A673 (cell line): ENCODE measurements at regions not wholly inside any gene's neighbourhood (a gene's known extent, or its start where the extent isn't known, plus 50 kb on each side); places are given as distances from the start of the nearest gene placed in this dataset.

ENCODE experiments used
- BruUV-seq: library from RNA; stranded (reverse); fragments of 400-500 nt; replicated peaks from 2 replicates; lab custom pipeline; 2021; lab: Mats Ljungman, UMichigan
- CTCF ChIA-PET: fragments of 300-600 bp; sonication (Branson Sonifier 250); formaldehyde crosslinking; loops from one replicate; lab custom pipeline; 2022; ENCODE audit warnings: antibody characterized with exemption; lab: Charles Lee
- POLR2A ChIA-PET: fragments of 300-600 bp; sonication (Branson Sonifier 250); formaldehyde crosslinking; loops from one replicate; lab custom pipeline; 2022; ENCODE audit warnings: antibody characterized with exemption; ENCODE audit not compliant: low non-redundant PET; lab: Charles Lee
- DNase-seq: peaks from one replicate; pipeline ENCODE4 v3.0.0-alpha.2; 2015; ENCODE audit warnings: low spot score
- H3K27ac ChIP-seq: fragments of 200-600 bp; sonication (generic); 2 replicates; pipeline ENCODE4 v1.5.1; 2016; ENCODE audit warnings: mixed run types, low read depth, mild to moderate bottlenecking, mixed read lengths, antibody characterized with exemption, low read length; ENCODE audit not compliant: poor library complexity, severe bottlenecking
- H3K27me3 ChIP-seq: fragments of 200-600 bp; sonication (generic); replicated peaks from 2 replicates; pipeline ENCODE4 v1.6.1; 2017; ENCODE audit warnings: mixed run types, low read depth, mild to moderate bottlenecking, mixed read lengths, antibody characterized with exemption, low read length; ENCODE audit not compliant: insufficient read depth, poor library complexity
- H3K36me3 ChIP-seq: fragments of 200-600 bp; sonication (generic); 2 replicates; pipeline ENCODE4 v1.6.1; 2016; ENCODE audit warnings: mixed run types, mild to moderate bottlenecking, mixed read lengths, antibody characterized with exemption, low read length; ENCODE audit not compliant: insufficient read depth, poor library complexity, severe bottlenecking
- H3K4me1 ChIP-seq: fragments of 200-600 bp; sonication (generic); 2 replicates; pipeline ENCODE4 v1.6.1; 2017; ENCODE audit warnings: mixed run types, mild to moderate bottlenecking, mixed read lengths, antibody characterized with exemption, low read length; ENCODE audit not compliant: insufficient read depth, poor library complexity, severe bottlenecking
- H3K4me3 ChIP-seq: fragments of 200-600 bp; sonication (generic); 2 replicates; pipeline ENCODE4 v1.5.1; 2016; ENCODE audit warnings: low read depth, mixed run types, mild to moderate bottlenecking, mixed read lengths, low read length; ENCODE audit not compliant: poor library complexity, severe bottlenecking
- H3K9me3 ChIP-seq: fragments of 200-600 bp; sonication (generic); 2 replicates; pipeline ENCODE4 v1.6.1; 2016; ENCODE audit warnings: mixed run types, low read depth, mild to moderate bottlenecking, mixed read lengths, antibody characterized with exemption, low read length; ENCODE audit not compliant: poor library complexity, severe bottlenecking
- EZH2 ChIP-seq: fragments of 200-600 bp; sonication (generic); IDR thresholded peaks from 2 replicates; pipeline ENCODE4 v1.6.1; 2017; ENCODE audit warnings: borderline replicate concordance, low read depth, mild to moderate bottlenecking, mixed read lengths, antibody characterized with exemption, low read length; ENCODE audit not compliant: poor library complexity, severe bottlenecking
- intact Hi-C: fragments of 100-400 bp; cut with micrococcal nuclease; formaldehyde crosslinking; loops from one replicate; pipeline ENCODE4 v1.10.0; 2022; ENCODE audit not compliant: unreplicated experiment
- TF ChIP-seq, protein P1 (sequence below): fragments of 300-800, 200-600 bp; sonication (generic); conservative IDR thresholded peaks from 2 replicates; pipeline ENCODE4 v1.5.1; 2017; ENCODE audit warnings: low read depth, mild to moderate bottlenecking, antibody characterized with exemption, low read length, moderate library complexity, mixed read lengths

DNA sequence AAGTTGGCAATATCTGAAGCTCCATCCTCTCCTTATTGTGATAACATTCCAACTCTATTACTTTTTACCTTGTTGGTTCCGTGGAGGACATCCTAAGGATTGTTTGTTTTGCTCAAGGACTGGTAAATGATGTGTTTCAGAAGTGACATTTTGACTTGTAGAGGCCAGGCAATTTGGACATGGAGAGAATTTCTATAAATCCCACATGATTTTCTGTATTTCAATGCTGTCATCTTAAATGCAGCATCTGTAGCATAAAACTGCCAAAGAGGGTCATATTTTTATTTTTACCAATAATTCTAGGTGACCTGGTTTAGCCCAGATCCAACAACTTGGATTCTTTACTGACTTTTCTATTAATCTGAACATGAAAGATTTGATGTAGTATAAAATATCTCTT lies 328.4 kb downstream of the BMP4 start:
- peaks cover 8% of the 10 kb centered on the region for H3K4me1 ChIP-seq
- intact Hi-C loops, result no loop called here
- no peaks in the 10 kb centered on the region for H3K9me3 ChIP-seq
- H3K36me3 ChIP-seq, result no peaks in the 10 kb centered on the region
- ChIA-PET POLR2A (no interaction called here), CTCF (no interaction called here)
- no peak overlapping the region for H3K4me3 ChIP-seq
- DNase-seq, result no peak
- no TSS peak for BruUV-seq
- no peak overlapping the region for H3K27ac ChIP-seq
- TF ChIP-seq EZH2, result no peak
- TF ChIP-seq, protein P1, sequence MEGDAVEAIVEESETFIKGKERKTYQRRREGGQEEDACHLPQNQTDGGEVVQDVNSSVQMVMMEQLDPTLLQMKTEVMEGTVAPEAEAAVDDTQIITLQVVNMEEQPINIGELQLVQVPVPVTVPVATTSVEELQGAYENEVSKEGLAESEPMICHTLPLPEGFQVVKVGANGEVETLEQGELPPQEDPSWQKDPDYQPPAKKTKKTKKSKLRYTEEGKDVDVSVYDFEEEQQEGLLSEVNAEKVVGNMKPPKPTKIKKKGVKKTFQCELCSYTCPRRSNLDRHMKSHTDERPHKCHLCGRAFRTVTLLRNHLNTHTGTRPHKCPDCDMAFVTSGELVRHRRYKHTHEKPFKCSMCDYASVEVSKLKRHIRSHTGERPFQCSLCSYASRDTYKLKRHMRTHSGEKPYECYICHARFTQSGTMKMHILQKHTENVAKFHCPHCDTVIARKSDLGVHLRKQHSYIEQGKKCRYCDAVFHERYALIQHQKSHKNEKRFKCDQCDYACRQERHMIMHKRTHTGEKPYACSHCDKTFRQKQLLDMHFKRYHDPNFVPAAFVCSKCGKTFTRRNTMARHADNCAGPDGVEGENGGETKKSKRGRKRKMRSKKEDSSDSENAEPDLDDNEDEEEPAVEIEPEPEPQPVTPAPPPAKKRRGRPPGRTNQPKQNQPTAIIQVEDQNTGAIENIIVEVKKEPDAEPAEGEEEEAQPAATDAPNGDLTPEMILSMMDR, result no peak
- peaks cover 40% of the 10 kb centered on the region for H3K27me3 ChIP-seq

DNA sequence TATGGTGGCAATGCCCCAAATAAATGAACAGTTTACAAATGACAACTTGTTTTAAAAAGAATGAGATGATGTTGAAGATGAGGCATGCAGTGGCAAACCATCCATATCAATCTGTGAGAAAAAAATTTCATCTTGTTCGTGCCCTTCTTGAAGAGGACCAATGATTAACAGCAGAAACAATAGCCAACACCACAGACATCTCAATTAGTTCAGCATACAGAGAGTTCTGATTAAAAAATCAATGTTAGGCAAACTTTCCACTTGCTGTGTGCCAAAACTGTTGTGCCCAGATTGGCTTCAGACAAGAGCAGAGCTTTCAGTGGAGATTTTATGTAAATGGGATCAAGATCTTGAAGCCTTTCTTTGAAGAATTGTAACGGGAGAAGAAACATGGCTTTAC lies 329.9 kb downstream of the BMP4 start:
- no TSS peak for BruUV-seq
- CTCF ChIA-PET, result no interaction called here
- POLR2A ChIA-PET, result no interaction called here
- H3K36me3 ChIP-seq, result no peaks in the 10 kb centered on the region
- H3K27me3 ChIP-seq, result peaks cover 51% of the 10 kb centered on the region
- intact Hi-C loops, result no loop called here
- DNase-seq, result no peak
- H3K9me3 ChIP-seq, result no peaks in the 10 kb centered on the region
- H3K4me3 ChIP-seq, result no peak overlapping the region
- no peak overlapping the region for H3K27ac ChIP-seq
- no peak for TF ChIP-seq EZH2
- TF ChIP-seq, protein P1, result no peak
- peaks cover 8% of the 10 kb centered on the region for H3K4me1 ChIP-seq

DNA sequence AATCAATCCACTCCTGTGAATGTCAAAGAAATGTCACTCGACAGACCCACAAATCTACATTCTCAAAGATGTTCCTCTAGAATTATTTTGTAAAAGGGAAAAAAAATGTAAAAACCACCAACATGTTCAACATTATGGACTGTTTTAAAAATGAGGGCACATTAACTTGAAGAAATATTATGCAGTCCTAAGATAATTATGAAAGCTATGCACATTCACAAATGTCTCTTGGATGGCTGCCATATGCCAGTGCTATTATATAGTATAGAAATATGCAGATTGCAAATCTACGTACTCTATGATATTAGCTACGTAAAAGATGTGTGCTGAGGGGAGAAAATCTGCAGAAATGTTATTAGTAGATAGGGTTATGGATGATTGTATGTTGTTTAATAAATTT lies 334.2 kb downstream of the BMP4 start:
- Histone ChIP-seq H3K27ac (no peak overlapping the region), H3K36me3 (no peaks in the 10 kb centered on the region), H3K9me3 (no peaks in the 10 kb centered on the region), H3K4me1 (no peaks in the 10 kb centered on the region), H3K27me3 (peaks cover 32% of the 10 kb centered on the region), H3K4me3 (no peak overlapping the region)
- no peak for TF ChIP-seq EZH2
- TF ChIP-seq, protein P1, result no peak
- DNase-seq, result no peak
- no TSS peak for BruUV-seq
- ChIA-PET POLR2A (no interaction called here), CTCF (no interaction called here)
- intact Hi-C loops, result no loop called here
